ENCODE measurements at regions not wholly inside any gene's neighbourhood (a gene's known extent, or its start where the extent isn't known, plus 50 kb on each side); places are given as distances from the start of the nearest gene placed in this dataset.
"Not testable (repeated sequence)": the region's sequence is repeated elsewhere in the genome, so short reads cannot be mapped to it uniquely, and the experiment has no call there.

DNA sequence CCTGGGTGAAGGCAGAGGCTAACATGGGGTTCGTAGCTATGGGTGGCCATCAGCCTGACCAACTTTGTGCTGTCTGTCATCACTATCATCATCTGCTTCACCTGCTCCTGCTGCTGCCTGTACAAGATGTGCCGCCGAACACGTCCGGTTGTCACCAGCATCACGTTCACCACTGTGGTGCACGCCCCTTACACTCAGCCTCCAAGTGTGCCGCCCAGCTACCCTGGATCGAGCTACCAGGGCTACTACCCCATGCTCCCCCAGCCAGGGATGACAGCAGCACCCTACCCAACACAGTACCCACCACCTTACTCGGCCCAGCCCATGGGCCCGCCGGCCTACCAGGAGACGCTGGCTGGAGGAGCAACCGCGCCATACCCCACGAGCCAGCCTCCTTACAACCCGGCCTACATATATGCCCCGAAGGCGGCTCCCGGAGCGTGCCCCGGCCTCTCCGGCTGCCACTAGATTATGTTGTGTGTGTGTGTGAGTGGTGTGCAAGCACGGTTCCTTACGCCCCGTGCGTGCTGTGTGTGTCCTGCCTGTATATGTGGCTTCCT lies 213.4 kb upstream of the XIST start:
- DNase-seq, result no peak

DNA sequence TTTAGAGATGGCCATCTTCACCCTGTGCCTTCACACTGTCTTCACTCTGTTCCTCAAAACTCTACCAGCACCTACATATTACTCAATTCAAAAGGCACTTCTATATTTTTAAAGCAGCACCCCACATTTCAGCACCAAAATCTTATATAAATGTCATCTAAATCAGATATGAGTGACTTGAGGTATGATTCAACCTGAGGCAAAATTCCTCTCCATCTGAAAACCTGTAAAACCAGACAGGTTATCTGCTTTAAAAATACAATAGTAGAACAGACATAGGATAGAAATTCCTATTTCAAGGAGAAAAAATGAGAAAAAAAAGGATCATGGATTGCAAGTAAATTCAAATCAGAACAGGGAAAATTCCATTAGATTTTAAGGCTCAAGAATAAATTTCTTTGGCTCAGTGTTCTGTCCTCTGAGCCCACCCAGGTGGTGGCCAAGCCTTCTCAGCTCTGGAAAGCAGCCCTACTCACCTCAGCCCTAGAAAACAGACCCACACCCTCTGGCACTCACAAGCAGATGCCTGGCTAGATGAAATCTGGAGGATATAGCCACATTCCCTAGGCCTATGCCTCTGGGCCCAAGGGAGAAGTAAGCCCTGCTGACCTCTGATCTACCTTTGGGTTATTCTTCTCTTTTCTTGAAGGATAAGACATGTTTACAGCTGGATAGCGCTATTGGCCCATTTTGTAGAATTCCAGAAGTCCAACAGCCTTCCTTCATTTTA lies 211.1 kb upstream of the XIST start:
- no peak for DNase-seq

GRCh38 chrX:74061879-74062278 lies 209.4 kb upstream of the XIST start:
- DNase-seq, result no peak

DNA sequence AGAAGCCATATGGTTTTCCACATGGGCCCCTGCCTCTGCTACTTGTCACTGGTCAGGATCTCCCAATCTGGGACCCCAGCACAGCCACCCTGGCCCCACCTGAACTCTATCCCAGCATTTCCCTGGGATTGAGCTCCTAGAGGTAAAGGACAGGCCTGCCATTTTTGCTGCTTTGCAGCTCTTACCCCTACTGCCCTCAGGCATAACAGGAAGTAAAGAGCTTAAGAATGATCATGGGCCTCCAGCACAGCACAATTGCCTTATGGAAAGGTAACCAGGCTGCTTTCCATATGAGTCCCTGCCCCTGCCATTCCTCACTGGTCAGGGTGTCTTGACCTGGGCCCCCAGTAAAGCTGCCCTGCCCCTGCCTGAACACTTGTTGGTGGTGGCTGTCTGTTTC lies 196.6 kb upstream of the XIST start:
- no peak for DNase-seq

GRCh38 chrX:74034066-74034465 lies 181.6 kb upstream of the XIST start:
- DNase-seq, result not testable (repeated sequence)

- DNase-seq, result not testable (repeated sequence)
These were observed 179.0 kb upstream of the XIST start for GRCh38 chrX:74031527-74031926.

- DNase-seq, result not testable (repeated sequence)
These were observed 178.3 kb upstream of the XIST start for GRCh38 chrX:74030766-74031165.

GRCh38 chrX:74025145-74025544 lies 172.6 kb upstream of the XIST start:
- not testable (repeated sequence) for DNase-seq

DNA sequence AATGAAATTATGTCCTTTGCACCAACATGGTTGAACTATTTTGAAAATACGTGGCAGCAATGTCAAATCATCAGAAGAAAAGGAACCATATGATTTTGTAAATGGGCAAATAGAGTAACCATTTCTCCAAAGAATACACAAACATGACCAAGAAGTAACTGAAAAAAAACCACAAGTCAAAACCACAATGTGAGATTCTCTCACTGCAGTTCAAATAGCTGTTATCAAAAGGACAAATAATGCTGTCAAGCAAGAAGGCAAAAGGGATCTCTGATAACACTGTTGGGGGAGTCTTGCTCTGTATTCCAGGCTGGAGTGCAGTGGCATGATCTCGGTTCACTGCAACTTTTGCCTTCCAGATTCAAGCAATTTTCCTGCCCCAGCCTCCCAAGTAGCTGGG lies 170.7 kb upstream of the XIST start:
- DNase-seq, result no peak

- no peak for DNase-seq
These were observed 165.7 kb upstream of the XIST start for GRCh38 chrX:74018253-74018652.

DNA sequence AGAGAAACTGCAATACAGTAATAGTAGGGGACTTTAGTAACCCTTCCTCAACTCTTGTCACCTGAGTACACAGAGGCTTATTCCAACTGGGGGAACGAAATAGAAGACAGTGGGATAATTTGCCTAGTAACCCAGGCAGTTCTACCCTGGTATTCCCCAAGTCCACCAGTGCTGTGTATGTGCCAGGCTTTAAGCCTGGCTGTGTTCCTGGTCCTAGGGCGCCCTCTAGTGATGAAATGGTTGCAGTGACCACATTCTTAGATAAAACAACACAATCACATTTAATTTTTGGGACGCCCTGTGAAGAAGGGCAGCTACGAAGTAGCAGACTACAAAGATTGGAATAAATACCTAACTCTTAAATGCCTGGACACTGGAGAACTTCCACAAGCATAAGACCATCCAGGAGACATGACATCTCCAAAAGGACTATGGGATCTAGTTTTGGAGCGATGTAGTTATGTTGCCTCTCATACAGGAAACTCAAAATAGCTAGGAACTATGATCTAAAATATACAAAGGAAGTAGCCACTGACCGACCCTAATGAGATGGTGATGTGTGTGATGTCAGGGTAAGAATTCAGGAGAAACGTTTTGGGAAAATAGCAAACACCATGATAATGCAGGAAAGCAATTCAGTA lies 163.0 kb upstream of the XIST start:
- peak; percentile 67 for DNase-seq

GRCh38 chrX:74009041-74009440 lies 156.5 kb upstream of the XIST start:
- no peak for DNase-seq

GRCh38 chrX:73992019-73992418 lies 139.5 kb upstream of the XIST start:
- no peak for DNase-seq

- DNase-seq, result no peak
These were observed 134.7 kb upstream of the XIST start for GRCh38 chrX:73987166-73987565.

GRCh38 chrX:73979551-73980131 lies 127.1 kb upstream of the XIST start:
- DNase-seq, result no peak

DNA sequence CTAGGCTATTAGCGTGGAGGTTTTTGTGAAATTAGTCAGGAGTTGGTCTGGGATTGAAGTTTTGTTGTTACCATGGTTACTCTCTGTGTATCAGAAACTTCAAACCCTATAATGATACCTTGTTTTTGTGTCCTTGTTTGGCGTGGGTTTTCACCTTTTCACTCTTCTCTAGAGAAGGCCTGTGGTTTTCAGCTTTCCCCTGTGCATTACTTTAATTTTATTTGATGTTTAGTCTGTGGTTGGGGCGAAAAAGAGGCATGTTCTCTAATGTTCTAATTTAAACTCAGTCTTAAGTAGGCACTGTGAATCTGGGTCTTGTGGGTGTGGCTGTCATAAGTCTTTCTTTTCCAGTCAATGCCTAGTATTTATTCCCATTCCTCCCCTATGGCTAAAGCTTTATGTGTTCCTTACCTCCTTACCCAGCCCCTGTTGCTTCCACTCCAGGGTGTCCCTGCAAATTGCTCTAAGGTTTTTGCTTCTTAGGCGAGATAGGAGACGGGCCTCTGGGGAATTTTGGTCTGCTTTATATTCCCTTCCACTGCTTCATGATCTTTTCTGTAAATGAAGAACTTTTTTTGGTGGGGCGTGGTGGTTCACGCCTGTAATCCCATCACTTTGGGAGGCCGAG lies 125.1 kb upstream of the XIST start:
- DNase-seq, result no peak

DNA sequence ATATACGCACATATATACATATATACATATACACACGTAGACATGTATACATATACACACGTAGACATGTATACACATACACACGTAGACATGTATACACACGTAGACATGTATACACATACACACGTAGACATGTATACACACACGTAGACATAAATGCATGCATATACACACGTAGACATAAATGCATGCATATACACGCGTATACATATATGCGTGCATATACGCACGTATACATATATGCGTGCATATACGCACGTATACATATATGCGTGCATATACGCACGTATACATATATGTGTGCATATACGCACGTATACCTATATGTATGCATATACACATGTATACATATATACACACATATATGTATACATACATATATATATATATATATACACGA lies 114.9 kb upstream of the XIST start:
- DNase-seq, result not testable (repeated sequence)

DNA sequence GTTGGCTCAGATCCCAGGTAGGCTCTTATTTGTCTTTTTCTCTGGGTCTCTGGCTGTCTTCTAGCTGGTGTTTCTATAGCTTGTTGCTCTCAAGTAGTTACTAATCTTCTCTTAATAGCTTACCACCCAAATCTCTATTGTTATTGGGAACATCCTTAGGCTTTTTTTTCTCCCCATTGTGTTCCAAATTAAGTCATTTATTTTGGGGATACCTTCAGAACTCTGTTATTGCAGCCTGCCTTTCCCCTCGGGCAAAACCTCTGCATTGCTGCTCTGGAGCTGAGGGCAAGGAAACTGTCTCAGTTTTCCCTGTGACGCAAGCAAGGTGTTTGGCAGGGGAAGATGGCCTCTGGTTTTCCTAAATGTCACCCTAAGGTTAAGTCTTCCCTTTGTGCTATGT lies 113.3 kb upstream of the XIST start:
- no peak for DNase-seq

DNA sequence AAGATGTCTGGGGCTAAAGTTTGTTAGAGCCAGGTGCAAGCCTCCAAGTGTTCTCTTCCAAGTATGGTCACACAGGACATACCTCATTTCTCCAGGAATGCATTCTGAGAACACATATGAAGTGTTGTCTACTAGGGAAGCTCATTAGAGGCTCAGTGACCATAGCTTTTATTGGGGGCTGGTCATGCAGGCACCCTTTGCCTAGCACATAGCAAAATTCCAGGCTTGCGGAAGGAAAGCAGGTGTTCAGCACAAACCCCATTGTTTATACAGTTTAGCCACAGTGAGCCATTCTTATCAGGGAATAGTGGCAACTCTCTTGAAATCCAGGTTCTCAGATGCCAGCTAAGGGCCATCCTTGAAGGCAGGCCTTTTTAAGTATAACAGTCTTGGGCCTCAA lies 112.1 kb upstream of the XIST start:
- no peak for DNase-seq

- DNase-seq, result no peak
These were observed 111.2 kb upstream of the XIST start for GRCh38 chrX:73963682-73964081.

DNA sequence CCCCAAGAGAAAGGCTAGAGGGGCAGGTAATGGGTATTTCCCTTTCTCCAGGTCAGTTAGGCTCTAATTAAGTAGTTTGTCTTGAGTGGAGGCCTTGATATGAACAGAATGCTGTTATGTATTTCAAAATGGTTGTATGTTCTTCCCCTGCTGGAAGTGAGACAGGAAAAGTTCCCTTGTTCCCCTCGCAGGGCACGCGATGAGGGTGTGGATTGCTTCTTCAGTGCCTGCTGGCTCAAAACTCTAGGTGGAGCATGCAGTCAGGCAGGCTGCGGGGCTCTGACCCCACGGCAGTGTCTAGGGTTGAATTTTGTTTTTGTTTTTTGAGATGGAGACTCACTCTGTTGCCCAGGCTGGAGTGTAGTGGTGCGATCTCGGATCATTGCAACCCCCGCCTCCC lies 110.4 kb upstream of the XIST start:
- no peak for DNase-seq

GRCh38 chrX:73961867-73962266 lies 109.4 kb upstream of the XIST start:
- not testable (repeated sequence) for DNase-seq

- no peak for DNase-seq
These were observed 92.0 kb upstream of the XIST start for GRCh38 chrX:73944563-73944908.

Data from fibroblast of skin of scalp (primary cell).